SK-N-SH (cell line): ENCODE measurements at regions not wholly inside any gene's neighbourhood (a gene's known extent, or its start where the extent isn't known, plus 50 kb on each side); places are given as distances from the start of the nearest gene placed in this dataset.

Experiments used
- CTCF ChIP-seq: fragments of 200-600 bp; sonication (generic); IDR thresholded peaks from 2 replicates; pipeline ENCODE4 v1.6.1; 2017; ENCODE audit warnings: antibody characterized with exemption, mild to moderate bottlenecking, moderate library complexity
- EP300 ChIP-seq, 2 experiments: IDR thresholded peaks; 2 replicates each; pipeline versions ENCODE4 v1.4.0 to v1.6.1; 2012; ENCODE audit warnings: borderline replicate concordance in 1 of 2, low read depth in 1 of 2, low read length in 1 of 2
- GABPA ChIP-seq: IDR thresholded peaks from 2 replicates; pipeline ENCODE4 v1.4.0; 2012; ENCODE audit warnings: low read depth, mild to moderate bottlenecking
- POLR2AphosphoS5 ChIP-seq: IDR thresholded peaks from 2 replicates; pipeline ENCODE4 v1.6.1; 2012; ENCODE audit warnings: low read depth, low read length
- RAD21 ChIP-seq: IDR thresholded peaks from 2 replicates; pipeline ENCODE4 v1.6.1; 2012; ENCODE audit warnings: mild to moderate bottlenecking, low read length
- SIN3A ChIP-seq: IDR thresholded peaks from 2 replicates; pipeline ENCODE4 v1.6.1; 2012; ENCODE audit warnings: low read depth, mild to moderate bottlenecking, low read length, moderate library complexity, borderline replicate concordance
- TCF12 ChIP-seq: IDR thresholded peaks from 2 replicates; pipeline ENCODE4 v1.4.0; 2012

GRCh38 chr18:78678318-78678695, 301.3 kb upstream of the SALL3 start:
- no peak for TF ChIP-seq CTCF
- no peak for TF ChIP-seq TCF12
- no peak for TF ChIP-seq RAD21
- TF ChIP-seq POLR2AphosphoS5, result no peak
- no peak for TF ChIP-seq GABPA
- TF ChIP-seq EP300 (IDR thresholded peaks at IDR 0.05; ENCODE audit: borderline replicate concordance in 1 of 2, low read depth in 1 of 2, low read length in 1 of 2), result no peak
- TF ChIP-seq SIN3A, result no peak
